GM18951 (cell line): ENCODE measurements at regions not wholly inside any gene's neighbourhood (a gene's known extent, or its start where the extent isn't known, plus 50 kb on each side); places are given as distances from the start of the nearest gene placed in this dataset.

Experiments used
- POLR2A ChIP-seq: IDR thresholded peaks from 4 replicates; pipeline ENCODE4 v1.6.1; 2011; ENCODE audit warnings: mild to moderate bottlenecking; ENCODE audit not compliant: insufficient read length, insufficient read depth; ENCODE audit errors: extremely low read depth
- in situ Hi-C: fragments of 300-500 bp; cut with MboI; formaldehyde crosslinking; loops from one replicate; pipeline ENCODE4 v1.12.0; 2022; ENCODE audit warnings: low sequenced_read_pairs, mixed read lengths, inconsistent platforms; ENCODE audit not compliant: unreplicated experiment

DNA sequence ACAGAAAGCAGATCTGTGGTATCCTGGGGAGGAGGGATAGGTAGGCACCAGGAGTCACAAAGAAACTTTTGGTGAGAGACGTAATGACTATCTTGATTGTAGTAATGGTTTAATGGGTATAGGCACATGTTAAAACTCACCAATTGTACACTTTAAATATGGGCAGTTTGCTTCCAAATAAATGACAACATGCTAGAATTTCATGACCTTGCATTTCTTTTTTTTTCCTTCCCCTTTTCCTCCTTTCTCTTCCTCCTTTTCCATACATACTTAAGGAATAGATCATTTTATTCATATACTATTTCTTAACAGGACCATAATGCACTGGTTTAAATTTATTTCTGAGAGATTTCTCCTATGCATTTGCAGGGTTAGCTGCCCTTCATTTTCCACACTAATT, 341.8 kb downstream of the TMEM182 start:
- in situ Hi-C loops, result no loop called here

GRCh38 chr2:103119352-103119751, 357.5 kb downstream of the TMEM182 start:
- no peak for TF ChIP-seq POLR2A
- in situ Hi-C loops, result no loop called here

More for the DNA sequence above, 341.8 kb downstream of the TMEM182 start:
- no peak for TF ChIP-seq POLR2A

GRCh38 chr2:103121106-103121505, 359.3 kb downstream of the TMEM182 start:
- in situ Hi-C loops, result no loop called here
- TF ChIP-seq POLR2A, result no peak

GRCh38 chr2:103123516-103123915, 361.7 kb downstream of the TMEM182 start:
- in situ Hi-C loops, result no loop called here
- no peak for TF ChIP-seq POLR2A

GRCh38 chr2:103130857-103131256, 369.0 kb downstream of the TMEM182 start:
- in situ Hi-C loops, result no loop called here
- TF ChIP-seq POLR2A, result no peak

- TF ChIP-seq POLR2A, result no peak
- in situ Hi-C loops, result no loop called here
These were observed 370.8 kb downstream of the TMEM182 start for GRCh38 chr2:103132536-103133217.

GRCh38 chr2:103135679-103136078, 373.8 kb downstream of the TMEM182 start:
- in situ Hi-C loops, result no loop called here
- TF ChIP-seq POLR2A, result no peak

GRCh38 chr2:103138123-103138901, 376.5 kb downstream of the TMEM182 start:
- in situ Hi-C loops, result no loop called here
- no peak for TF ChIP-seq POLR2A

GRCh38 chr2:103139628-103140268, 377.9 kb downstream of the TMEM182 start:
- in situ Hi-C loops, result no loop called here
- no peak for TF ChIP-seq POLR2A

DNA sequence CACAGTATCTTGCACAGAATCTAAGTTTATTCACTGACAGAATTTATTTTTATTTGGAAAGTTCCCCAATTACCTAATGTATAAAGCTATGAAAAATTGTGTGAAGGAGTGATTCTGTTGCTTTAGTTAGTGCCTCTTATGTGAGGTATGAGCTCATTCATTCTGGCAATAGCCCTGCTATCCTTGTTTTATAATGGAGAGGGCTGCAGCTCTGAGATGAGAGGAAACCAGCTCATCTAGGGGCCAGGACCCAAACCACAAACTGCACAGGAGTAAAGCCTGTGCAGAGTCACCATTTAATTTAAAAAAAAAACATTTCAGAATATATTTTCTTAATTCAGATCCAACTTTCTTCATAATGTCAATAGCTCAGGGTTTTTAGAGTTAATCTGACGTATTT, 383.0 kb downstream of the TMEM182 start:
- in situ Hi-C loops, result no loop called here
- no peak for TF ChIP-seq POLR2A

- no peak for TF ChIP-seq POLR2A
- in situ Hi-C loops, result no loop called here
These were observed 383.9 kb downstream of the TMEM182 start for GRCh38 chr2:103145739-103146138.

- no peak for TF ChIP-seq POLR2A
- in situ Hi-C loops, result no loop called here
These were observed 389.2 kb downstream of the TMEM182 start for GRCh38 chr2:103151046-103151445.

GRCh38 chr2:103152556-103152955, 390.7 kb downstream of the TMEM182 start:
- in situ Hi-C loops, result no loop called here
- no peak for TF ChIP-seq POLR2A
